ENCODE measurements at regions not wholly inside any gene's neighbourhood (a gene's known extent, or its start where the extent isn't known, plus 50 kb on each side); places are given as distances from the start of the nearest gene placed in this dataset.

DNA sequence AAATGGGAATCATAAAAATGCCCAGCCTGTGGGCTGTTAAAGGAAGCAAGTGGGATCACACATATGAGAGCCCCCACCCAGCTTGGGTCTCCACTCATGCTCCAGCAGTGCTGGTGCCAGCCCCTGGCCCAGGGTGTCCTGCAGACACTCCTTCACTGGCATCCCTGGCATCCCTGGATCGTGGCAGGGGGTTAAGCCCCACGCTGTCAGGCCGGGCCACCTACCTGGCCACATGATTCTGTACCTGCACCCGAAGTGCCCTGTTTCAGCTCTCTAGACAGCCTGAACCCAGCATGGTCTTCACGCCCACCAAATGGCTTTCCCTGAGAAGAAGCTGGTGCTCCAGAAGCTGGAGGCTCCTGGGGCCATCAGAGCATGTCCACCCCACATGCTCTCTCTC is 137.4 kb downstream of the INHBB start:
- intact Hi-C loops (cut with DNase I; ENCODE audit: low total_unique reads) = no loop called here
- 89 to 90% methylated on average over 5 of the region's 5 CpGs for WGBS, 2 donors
- no peak overlapping the region for H3K4me3 ChIP-seq (ENCODE audit: low read depth, poor library complexity, severe bottlenecking)
- no peak for DNase-seq (ENCODE audit: low spot score in 2 of 2)
- TF ChIP-seq, protein P1, sequence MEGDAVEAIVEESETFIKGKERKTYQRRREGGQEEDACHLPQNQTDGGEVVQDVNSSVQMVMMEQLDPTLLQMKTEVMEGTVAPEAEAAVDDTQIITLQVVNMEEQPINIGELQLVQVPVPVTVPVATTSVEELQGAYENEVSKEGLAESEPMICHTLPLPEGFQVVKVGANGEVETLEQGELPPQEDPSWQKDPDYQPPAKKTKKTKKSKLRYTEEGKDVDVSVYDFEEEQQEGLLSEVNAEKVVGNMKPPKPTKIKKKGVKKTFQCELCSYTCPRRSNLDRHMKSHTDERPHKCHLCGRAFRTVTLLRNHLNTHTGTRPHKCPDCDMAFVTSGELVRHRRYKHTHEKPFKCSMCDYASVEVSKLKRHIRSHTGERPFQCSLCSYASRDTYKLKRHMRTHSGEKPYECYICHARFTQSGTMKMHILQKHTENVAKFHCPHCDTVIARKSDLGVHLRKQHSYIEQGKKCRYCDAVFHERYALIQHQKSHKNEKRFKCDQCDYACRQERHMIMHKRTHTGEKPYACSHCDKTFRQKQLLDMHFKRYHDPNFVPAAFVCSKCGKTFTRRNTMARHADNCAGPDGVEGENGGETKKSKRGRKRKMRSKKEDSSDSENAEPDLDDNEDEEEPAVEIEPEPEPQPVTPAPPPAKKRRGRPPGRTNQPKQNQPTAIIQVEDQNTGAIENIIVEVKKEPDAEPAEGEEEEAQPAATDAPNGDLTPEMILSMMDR (IDR thresholded peaks at IDR 0.05) = no peak
- no peak for TF ChIP-seq POLR2A (IDR thresholded peaks at IDR 0.05)

DNA sequence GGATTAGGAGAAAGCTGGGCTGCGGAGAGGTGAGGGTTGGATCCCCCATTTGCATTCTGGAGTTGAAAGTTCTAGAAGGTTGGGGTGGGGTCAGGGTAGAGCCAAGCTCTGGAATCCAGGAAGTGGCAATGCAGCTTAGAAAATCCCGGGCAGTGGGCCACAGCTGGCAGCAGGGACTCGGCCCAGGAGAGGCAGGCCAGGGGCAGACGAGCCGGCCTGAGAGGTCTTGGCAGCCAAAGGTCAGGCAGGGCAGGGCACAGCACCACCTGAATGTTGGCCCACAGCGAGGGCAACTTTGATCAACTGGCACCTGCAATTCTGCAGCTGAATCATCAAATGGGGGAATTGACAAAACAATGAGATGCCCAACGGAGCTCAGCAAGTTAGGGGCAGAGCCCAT is 139.2 kb downstream of the INHBB start:
- no peak overlapping the region for H3K4me3 ChIP-seq (ENCODE audit: low read depth, poor library complexity, severe bottlenecking)
- intact Hi-C loops (cut with DNase I; ENCODE audit: low total_unique reads) = no loop called here
- no peak for TF ChIP-seq POLR2A (IDR thresholded peaks at IDR 0.05)
- TF ChIP-seq, protein P1 (IDR thresholded peaks at IDR 0.05) = no peak
- no peak for DNase-seq (ENCODE audit: low spot score in 2 of 2)
- WGBS, 2 donors = 89% methylated on average over 7 of the region's 7 CpGs

DNA sequence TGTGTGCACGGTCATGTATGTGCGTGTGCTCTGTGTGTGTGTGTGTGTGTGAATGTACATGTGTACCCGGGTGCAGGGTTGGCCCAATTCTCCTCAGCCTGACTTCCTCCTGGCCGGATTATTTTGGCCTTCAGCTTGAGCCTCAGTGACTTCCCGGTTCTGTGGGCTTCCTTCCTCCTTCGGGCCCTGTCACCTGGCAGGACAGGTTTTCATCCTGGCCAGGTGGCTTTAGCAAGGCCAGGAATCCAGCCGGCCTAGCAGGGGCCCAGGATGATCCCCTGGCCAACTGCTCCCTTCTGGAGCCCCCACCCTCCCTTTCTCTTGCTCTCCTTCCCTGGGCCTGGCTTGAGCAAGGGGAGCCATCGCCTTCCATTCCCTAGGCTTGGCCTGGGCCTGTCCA is 140.5 kb downstream of the INHBB start:
- intact Hi-C loops (cut with DNase I; ENCODE audit: low total_unique reads) = no loop called here
- no peak overlapping the region for H3K4me3 ChIP-seq (ENCODE audit: low read depth, poor library complexity, severe bottlenecking)
- WGBS, 2 donors = 64 to 79% methylated on average over 6 to 8 of the region's 8 CpGs
- DNase-seq (ENCODE audit: low spot score in 2 of 2) = no peak
- no peak for TF ChIP-seq POLR2A (IDR thresholded peaks at IDR 0.05)

DNA sequence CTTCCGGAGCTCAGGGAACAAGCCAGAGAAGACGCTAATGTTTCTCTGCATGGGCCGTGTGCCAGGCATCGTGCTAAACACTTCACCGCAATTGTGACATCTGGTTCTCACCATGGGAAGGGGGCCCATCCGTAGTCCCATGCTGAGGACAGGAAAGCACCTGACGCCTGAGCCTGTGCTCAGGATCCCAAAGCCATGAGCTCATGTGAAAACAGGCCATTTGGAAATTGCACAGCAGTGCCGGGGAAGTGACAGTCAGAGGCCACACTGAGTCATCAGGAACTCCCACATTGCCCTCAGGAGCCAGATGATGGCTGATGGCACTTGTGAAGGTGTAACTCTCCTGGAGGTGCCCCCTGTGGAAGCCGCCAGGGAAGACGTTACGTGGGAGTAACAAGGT is 141.0 kb downstream of the INHBB start:
- no peak overlapping the region for H3K4me3 ChIP-seq (ENCODE audit: low read depth, poor library complexity, severe bottlenecking)
- TF ChIP-seq, protein P1 (IDR thresholded peaks at IDR 0.05) = no peak
- TF ChIP-seq POLR2A (IDR thresholded peaks at IDR 0.05) = no peak
- 67 to 74% methylated on average over 9 to 11 of the region's 11 CpGs for WGBS, 2 donors
- intact Hi-C loops (cut with DNase I; ENCODE audit: low total_unique reads) = no loop called here
- no peak for DNase-seq (ENCODE audit: low spot score in 2 of 2)

DNA sequence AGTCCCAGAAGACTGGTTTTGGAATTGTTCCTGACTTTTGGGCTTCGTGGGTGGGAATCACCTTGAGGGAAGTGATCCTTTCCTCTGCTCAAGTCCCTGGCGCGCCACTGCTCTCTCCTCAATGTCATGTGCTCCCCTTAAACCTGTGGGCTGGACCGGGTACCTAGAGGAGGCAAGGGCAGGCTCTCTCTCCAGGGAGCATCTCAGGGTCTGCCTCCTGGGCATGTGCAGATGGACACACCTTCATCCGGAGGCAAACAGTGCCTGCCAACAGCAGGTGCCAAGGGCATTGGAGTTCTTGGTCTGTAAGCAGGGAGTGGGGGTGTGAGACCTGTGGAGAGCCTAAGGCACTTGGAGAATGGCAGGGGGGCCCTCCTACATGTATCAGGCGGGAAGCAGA is 142.6 kb downstream of the INHBB start:
- no peak for DNase-seq (ENCODE audit: low spot score in 2 of 2)
- intact Hi-C loops (cut with DNase I; ENCODE audit: low total_unique reads) = no loop called here
- TF ChIP-seq POLR2A (IDR thresholded peaks at IDR 0.05) = no peak
- TF ChIP-seq, protein P1 (IDR thresholded peaks at IDR 0.05) = no peak
- no peak overlapping the region for H3K4me3 ChIP-seq (ENCODE audit: low read depth, poor library complexity, severe bottlenecking)
- WGBS, 2 donors = 64 to 66% methylated on average over 6 of the region's 6 CpGs

DNA sequence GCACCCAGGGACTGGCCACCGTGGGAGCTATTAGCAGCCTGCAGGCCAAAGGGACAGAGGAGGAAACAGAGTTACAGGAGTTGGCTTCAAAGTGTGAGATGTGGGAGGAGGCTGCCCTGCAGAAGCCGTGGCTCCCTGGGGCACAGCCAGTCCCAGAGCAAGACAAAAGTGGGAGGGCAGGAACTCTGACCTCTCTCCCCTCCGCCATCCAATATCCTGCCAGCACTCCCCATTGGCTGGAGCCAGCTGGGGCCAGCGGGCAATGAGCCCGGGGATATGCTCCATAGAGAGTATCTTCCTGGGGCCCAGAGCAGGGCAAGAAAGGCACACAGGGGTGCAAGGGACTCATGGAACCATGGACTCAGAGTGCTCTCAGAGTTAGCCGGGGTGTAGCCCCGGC is 143.1 kb downstream of the INHBB start:
- no peak for DNase-seq (ENCODE audit: low spot score in 2 of 2)
- TF ChIP-seq, protein P1 (IDR thresholded peaks at IDR 0.05) = no peak
- no peak for TF ChIP-seq POLR2A (IDR thresholded peaks at IDR 0.05)
- H3K4me3 ChIP-seq (ENCODE audit: low read depth, poor library complexity, severe bottlenecking) = no peak overlapping the region
- 78 to 80% methylated on average over 6 to 7 of the region's 7 CpGs for WGBS, 2 donors
- intact Hi-C loops (cut with DNase I; ENCODE audit: low total_unique reads) = no loop called here
